IMR-90 (cell line): ENCODE measurements at regions not wholly inside any gene's neighbourhood (a gene's known extent, or its start where the extent isn't known, plus 50 kb on each side); places are given as distances from the start of the nearest gene placed in this dataset.

Experiments used
- ATAC-seq: fragments of 200-7000 bp; cut with Tn5 transposase; 2 replicates; pipeline ENCODE4 v1.9.1; 2020; ENCODE audit warnings: low read depth, mild to moderate bottlenecking, moderate library complexity
- BruUV-seq: library from RNA; stranded (reverse); fragments of 400-500 nt; replicated peaks from 2 replicates; lab custom pipeline; 2021; lab: Mats Ljungman, UMichigan
- CTCF ChIA-PET: fragments of 300-600 bp; formaldehyde crosslinking; extraction: SDS; loops from one replicate; lab custom pipeline; 2021; ENCODE audit warnings: antibody characterized with exemption; lab: Yijun Ruan, JAX
- POLR2A ChIA-PET: fragments of 300-600 bp; sonication (Branson Sonifier 250); formaldehyde crosslinking; loops from one replicate; lab custom pipeline; 2022; ENCODE audit warnings: antibody characterized with exemption; ENCODE audit not compliant: unreplicated experiment; lab: Charles Lee
- DNase-seq: peaks from one replicate; pipeline ENCODE4 v3.0.0; 2013
- H2AFZ ChIP-seq: replicated peaks from 2 replicates; pipeline ENCODE3; 2013; ENCODE audit warnings: low read length, mild to moderate bottlenecking; ENCODE audit not compliant: poor library complexity
- H2AK5ac ChIP-seq: 2 replicates; pipeline ENCODE4 v1.6.1; 2013; ENCODE audit warnings: low read depth, low read length, inconsistent platforms
- H2AK9ac ChIP-seq: replicated peaks from 2 replicates; pipeline ENCODE3; 2013; ENCODE audit warnings: mild to moderate bottlenecking, low read depth, low read length, moderate library complexity; ENCODE audit not compliant: poor library complexity
- H2BK120ac ChIP-seq: 2 replicates; pipeline ENCODE4 v1.6.1; 2013; ENCODE audit warnings: low read depth, low read length, inconsistent platforms
- H2BK15ac ChIP-seq: 3 replicates; pipeline ENCODE4 v1.6.1; 2013; ENCODE audit warnings: low read depth, low read length, inconsistent platforms
- H2BK20ac ChIP-seq: 2 replicates; pipeline ENCODE4 v1.6.1; 2013; ENCODE audit warnings: low read depth, mild to moderate bottlenecking, inconsistent platforms, low read length, moderate library complexity
- H2BK5ac ChIP-seq: 2 replicates; pipeline ENCODE4 v1.6.1; 2013; ENCODE audit warnings: mild to moderate bottlenecking, low read depth, low read length, inconsistent platforms; ENCODE audit not compliant: poor library complexity, severe bottlenecking
- H3K14ac ChIP-seq: replicated peaks from 2 replicates; pipeline ENCODE4 v1.6.1; 2013; ENCODE audit warnings: low read depth, low read length, inconsistent platforms
- H3K18ac ChIP-seq: 2 replicates; pipeline ENCODE4 v1.6.1; 2013; ENCODE audit warnings: low read depth, low read length, control low read depth
- H3K23ac ChIP-seq: 2 replicates; pipeline ENCODE4 v1.6.1; 2013; ENCODE audit warnings: low read depth, low read length, inconsistent platforms
- H3K27ac ChIP-seq: 2 replicates; pipeline ENCODE4 v1.5.1; 2013; ENCODE audit warnings: mild to moderate bottlenecking, control low read depth, low read length; ENCODE audit not compliant: insufficient read depth
- H3K27me3 ChIP-seq: 2 replicates; pipeline ENCODE4 v1.6.1; 2013; ENCODE audit warnings: low read length; ENCODE audit not compliant: control insufficient read depth, insufficient read depth
- H3K36me3 ChIP-seq: 2 replicates; pipeline ENCODE4 v1.6.1; 2013; ENCODE audit warnings: low read length, mixed read lengths; ENCODE audit not compliant: control insufficient read depth, insufficient read depth
- H3K4ac ChIP-seq: 2 replicates; pipeline ENCODE4 v1.6.1; 2013; ENCODE audit warnings: low read depth, low read length, inconsistent platforms
- H3K4me1 ChIP-seq: 2 replicates; pipeline ENCODE4 v1.6.1; 2013; ENCODE audit warnings: low read length, mixed read lengths; ENCODE audit not compliant: control insufficient read depth, insufficient read depth
- H3K4me2 ChIP-seq: 2 replicates; pipeline ENCODE4 v1.6.1; 2013; ENCODE audit warnings: low read depth, mild to moderate bottlenecking, control low read depth, low read length, moderate library complexity
- H3K4me3 ChIP-seq: 2 replicates; pipeline ENCODE4 v1.5.1; 2013; ENCODE audit warnings: low read depth, mild to moderate bottlenecking, control low read depth, low read length, moderate library complexity; ENCODE audit not compliant: insufficient read depth
- H3K56ac ChIP-seq: 2 replicates; pipeline ENCODE4 v1.6.1; 2013; ENCODE audit warnings: low read length, inconsistent platforms; ENCODE audit not compliant: insufficient read depth; ENCODE audit errors: extremely low read depth
- H3K79me1 ChIP-seq, 2 experiments: 2 replicates each; pipeline ENCODE4 v1.6.1; 2013; ENCODE audit warnings: low read length in 2 of 2, inconsistent platforms in 1 of 2, low read depth in 1 of 2
- H3K9ac ChIP-seq: 2 replicates; pipeline ENCODE4 v1.6.1; 2013; ENCODE audit warnings: low read depth, low read length, control low read depth
- H3K9me1 ChIP-seq: 2 replicates; pipeline ENCODE4 v1.6.1; 2013; ENCODE audit warnings: low read length, inconsistent platforms; ENCODE audit not compliant: insufficient read depth
- H3K9me3 ChIP-seq: 2 replicates; pipeline ENCODE4 v1.6.1; 2013; ENCODE audit warnings: low read length; ENCODE audit not compliant: control insufficient read depth, insufficient read depth
- H4K20me1 ChIP-seq: 2 replicates; pipeline ENCODE4 v1.6.1; 2013; ENCODE audit warnings: low read length, inconsistent platforms; ENCODE audit not compliant: insufficient read depth
- H4K5ac ChIP-seq: 2 replicates; pipeline ENCODE4 v1.6.1; 2013; ENCODE audit warnings: mild to moderate bottlenecking, low read depth, low read length, control low read depth
- H4K8ac ChIP-seq, 2 experiments: 2 replicates each; pipeline ENCODE4 v1.6.1; 2013; ENCODE audit warnings: low read depth in 2 of 2, low read length in 2 of 2, control low read depth in 1 of 2, inconsistent platforms in 1 of 2
- H4K91ac ChIP-seq: 2 replicates; pipeline ENCODE4 v1.6.1; 2013; ENCODE audit warnings: low read depth, low read length, inconsistent platforms; ENCODE audit not compliant: insufficient read depth
- CEBPB ChIP-seq: IDR thresholded peaks from 2 replicates; pipeline ENCODE4 v1.6.1; 2012; ENCODE audit warnings: low read depth, low read length, improper control_type of control experiment
- CHD1 ChIP-seq: IDR thresholded peaks from 2 replicates; pipeline ENCODE4 v1.6.1; 2012; ENCODE audit warnings: low read depth, low read length, improper control_type of control experiment
- FOS ChIP-seq: fragments of 150-350 bp; IDR thresholded peaks from 2 replicates; pipeline ENCODE4 v1.6.1; 2016; ENCODE audit warnings: low read depth, low read length
- POLR2A ChIP-seq: IDR thresholded peaks from 2 replicates; pipeline ENCODE4 v1.6.1; 2012; ENCODE audit warnings: mild to moderate bottlenecking, low read depth, low read length
- RAD21 ChIP-seq: IDR thresholded peaks from 2 replicates; pipeline ENCODE4 v1.6.1; 2012; ENCODE audit warnings: low read length, improper control_type of control experiment
- RFX5 ChIP-seq: IDR thresholded peaks from 2 replicates; pipeline ENCODE4 v1.8.0; 2012; ENCODE audit warnings: low read depth, mild to moderate bottlenecking, low read length, moderate library complexity
- USF2 ChIP-seq: fragments of 150-350 bp; IDR thresholded peaks from 2 replicates; pipeline ENCODE4 v1.6.1; 2017; ENCODE audit warnings: mild to moderate bottlenecking, antibody characterized with exemption, low read length, low read depth
- WGBS, 2 experiments: methylation state at CpG; one replicate each; pipeline versions ENCODE4 v1.1.5 to v1.1.7; 2013; ENCODE audit warnings: missing lambda C conversion rate in 2 of 2; ENCODE audit not compliant: insufficient read length in 1 of 2; ENCODE audit errors: extremely low coverage in 2 of 2; 5-methylcytosine and 5-hydroxymethylcytosine counted together
- dilution Hi-C: fragments of 300-500 bp; cut with HindIII; formaldehyde crosslinking; loops from one replicate; pipeline ENCODE4 v1.14.3; 2018; ENCODE audit warnings: low sequenced_read_pairs; ENCODE audit not compliant: unreplicated experiment
- in situ Hi-C: fragments of 300-500 bp; cut with MboI; formaldehyde crosslinking; loops from 3 replicates; pipeline ENCODE4 v1.14.3; 2019; ENCODE audit warnings: low sequenced_read_pairs, inconsistent platforms, mixed read lengths
- intact Hi-C: fragments of 100-400 bp; cut with micrococcal nuclease; formaldehyde crosslinking; loops from 2 replicates; pipeline ENCODE4 v1.10.0; 2022

GRCh38 chr3:193780397-193780796 is 187.4 kb downstream of the OPA1 start:
- H3K56ac ChIP-seq = no peak overlapping the region
- no TSS peak for BruUV-seq
- H3K79me1 ChIP-seq = no peaks in the 10 kb centered on the region
- H4K5ac ChIP-seq = no peak overlapping the region
- no peaks in the 10 kb centered on the region for H4K20me1 ChIP-seq
- H3K9me1 ChIP-seq = no peaks in the 10 kb centered on the region
- ATAC-seq = no peak
- H3K4ac ChIP-seq = no peak overlapping the region
- H3K27me3 ChIP-seq = peaks cover 52% of the 10 kb centered on the region
- H2AK5ac ChIP-seq = no peak overlapping the region
- no peak overlapping the region for H2BK15ac ChIP-seq
- in situ Hi-C loops (loop anchor here (5.0 kb wide), 1 partner anchor 357 kb away; the partner anchor contains the start of gene HES1), dilution Hi-C loops (no loop called here), intact Hi-C loops (loop anchor here (1.0 to 10.0 kb wide), 5 partner anchors 224 to 624 kb away; no protein-coding TSS in a partner anchor)
- ChIA-PET POLR2A (interaction anchor here (0.6 kb wide), 1 partner anchor 525 kb away, joined by 3 read pairs; no protein-coding TSS in a partner anchor), CTCF (interaction anchor here (0.6 to 8.2 kb wide), 9 partner anchors 13 to 807 kb away, joined by 3 to 83 read pairs (median 6); partner anchors contain the start of gene HES1)
- H2BK20ac ChIP-seq = no peak overlapping the region
- H3K4me2 ChIP-seq = no peak overlapping the region
- no peak overlapping the region for H4K91ac ChIP-seq
- DNase-seq = no peak
- H3K9ac ChIP-seq = no peak overlapping the region
- no peaks in the 10 kb centered on the region for H3K36me3 ChIP-seq
- H2BK5ac ChIP-seq = no peak overlapping the region
- H3K14ac ChIP-seq = no peak overlapping the region
- 15% methylated on average over 4 of the region's 8 CpGs; no CpG with 5 or more reads in 1 of the 2 experiments for WGBS, 2 experiments
- no peak overlapping the region for H3K23ac ChIP-seq
- no peaks in the 10 kb centered on the region for H3K4me1 ChIP-seq
- H3K4me3 ChIP-seq = no peak overlapping the region
- H4K8ac ChIP-seq = no peak overlapping the region
- no peak overlapping the region for H2BK120ac ChIP-seq
- H3K27ac ChIP-seq = no peak overlapping the region
- TF ChIP-seq FOS (no peak), CHD1 (no peak), POLR2A (no peak), RAD21 (no peak), RFX5 (no peak), USF2 (no peak), CEBPB (no peak)
- no peak overlapping the region for H2AFZ ChIP-seq
- no peak overlapping the region for H3K18ac ChIP-seq
- H2AK9ac ChIP-seq = no peak overlapping the region
- H3K9me3 ChIP-seq = no peaks in the 10 kb centered on the region
